Mesenchymal stem cell (in vitro differentiated cells and primary cell): ENCODE measurements at regions not wholly inside any gene's neighbourhood (a gene's known extent, or its start where the extent isn't known, plus 50 kb on each side); places are given as distances from the start of the nearest gene placed in this dataset.

ENCODE experiments used
- DNase-seq: peaks from one replicate; pipeline ENCODE4 v3.0.0-alpha.2; 2013
- H2AFZ ChIP-seq: one replicate; pipeline ENCODE4 v1.6.1; 2013; ENCODE audit warnings: low read depth, mild to moderate bottlenecking, control low read depth, inconsistent platforms, low read length, moderate library complexity
- H2AK5ac ChIP-seq: 2 replicates; pipeline ENCODE4 v1.6.1; 2013; ENCODE audit warnings: low read length, moderate library complexity, mild to moderate bottlenecking, inconsistent platforms; ENCODE audit not compliant: severe bottlenecking
- H2BK120ac ChIP-seq: one replicate; pipeline ENCODE4 v1.6.1; 2013; ENCODE audit warnings: low read depth, mild to moderate bottlenecking, inconsistent platforms, low read length, moderate library complexity
- H2BK12ac ChIP-seq, 2 experiments: one replicate each; pipeline ENCODE4 v1.6.1; 2013; ENCODE audit warnings: inconsistent platforms in 2 of 2, low read length in 2 of 2, mild to moderate bottlenecking in 2 of 2, moderate library complexity in 2 of 2, control low read depth in 1 of 2
- H2BK15ac ChIP-seq: one replicate; pipeline ENCODE4 v1.6.1; 2013; ENCODE audit warnings: mild to moderate bottlenecking, low read depth, inconsistent platforms; ENCODE audit not compliant: poor library complexity, severe bottlenecking
- H2BK5ac ChIP-seq: 2 replicates; pipeline ENCODE4 v1.6.1; 2013; ENCODE audit warnings: low read depth, mild to moderate bottlenecking, low read length, control low read depth, inconsistent platforms; ENCODE audit not compliant: poor library complexity, severe bottlenecking
- H3K14ac ChIP-seq, 2 experiments: one replicate each; pipeline ENCODE4 v1.6.1; 2013; ENCODE audit warnings: inconsistent platforms in 2 of 2, low read length in 2 of 2, control low read depth in 1 of 2, mild to moderate bottlenecking in 1 of 2, moderate library complexity in 1 of 2
- H3K18ac ChIP-seq, 2 experiments: one replicate each; pipeline ENCODE4 v1.6.1; 2013; ENCODE audit warnings: inconsistent platforms in 2 of 2, low read length in 2 of 2, control low read depth in 1 of 2, low read depth in 1 of 2, mild to moderate bottlenecking in 1 of 2
- H3K23ac ChIP-seq, 2 experiments: one replicate each; pipeline ENCODE4 v1.6.1; 2013; ENCODE audit warnings: inconsistent platforms in 2 of 2, low read length in 2 of 2, mild to moderate bottlenecking in 2 of 2, moderate library complexity in 2 of 2, control low read depth in 1 of 2
- H3K27ac ChIP-seq: 2 replicates; pipeline ENCODE4 v1.5.1; 2013; ENCODE audit warnings: mild to moderate bottlenecking, moderate library complexity, low read length, control low read depth, inconsistent platforms; ENCODE audit not compliant: poor library complexity, severe bottlenecking
- H3K27me3 ChIP-seq, 2 experiments: 2 replicates each; pipeline versions ENCODE4 v1.6.1 to v1.7.0; 2013; ENCODE audit warnings: low read length in 2 of 2, mild to moderate bottlenecking in 2 of 2, moderate library complexity in 2 of 2, control low read depth in 1 of 2, inconsistent platforms in 1 of 2; ENCODE audit not compliant: control insufficient read depth in 1 of 2, insufficient read depth in 1 of 2
- H3K36me3 ChIP-seq, 2 experiments: 2 replicates each; pipeline versions ENCODE4 v1.6.1 to v1.7.0; 2013; ENCODE audit warnings: low read length in 2 of 2, control low read depth in 1 of 2, inconsistent platforms in 1 of 2, low read depth in 1 of 2, mild to moderate bottlenecking in 1 of 2; ENCODE audit not compliant: insufficient read depth in 2 of 2, control insufficient read depth in 1 of 2
- H3K4ac ChIP-seq, 2 experiments: one replicate each; pipeline ENCODE4 v1.6.1; 2013; ENCODE audit warnings: inconsistent platforms in 2 of 2, low read length in 2 of 2, mild to moderate bottlenecking in 2 of 2, moderate library complexity in 2 of 2, control low read depth in 1 of 2, low read depth in 1 of 2
- H3K4me1 ChIP-seq: 2 replicates; pipeline ENCODE4 v1.6.1; 2013; ENCODE audit warnings: low read depth, low read length, control low read depth; ENCODE audit not compliant: control insufficient read depth, insufficient read depth
- H3K4me2 ChIP-seq: 2 replicates; pipeline ENCODE4 v1.6.1; 2013; ENCODE audit warnings: low read length, mild to moderate bottlenecking, inconsistent platforms; ENCODE audit not compliant: poor library complexity, severe bottlenecking
- H3K4me3 ChIP-seq, 2 experiments: 2 replicates each; pipeline versions ENCODE4 v1.5.1 to v1.7.0; 2013; ENCODE audit warnings: low read length in 2 of 2, mild to moderate bottlenecking in 2 of 2, control low read depth in 1 of 2, low read depth in 1 of 2; ENCODE audit not compliant: insufficient read depth in 1 of 2
- H3K79me1 ChIP-seq: replicated peaks from 2 replicates; pipeline ENCODE4 v1.6.1; 2013; ENCODE audit warnings: mild to moderate bottlenecking, control low read depth, low read length, inconsistent platforms; ENCODE audit not compliant: poor library complexity, severe bottlenecking
- H3K9ac ChIP-seq: 2 replicates; pipeline ENCODE4 v1.7.0; 2013; ENCODE audit warnings: mild to moderate bottlenecking, low read length, moderate library complexity
- H3K9me3 ChIP-seq: 2 replicates; pipeline ENCODE4 v1.7.0; 2013; ENCODE audit warnings: mild to moderate bottlenecking, low read length; ENCODE audit not compliant: control insufficient read depth
- H4K8ac ChIP-seq: one replicate; pipeline ENCODE4 v1.6.1; 2013; ENCODE audit warnings: inconsistent platforms, mild to moderate bottlenecking, low read length, moderate library complexity
- H4K91ac ChIP-seq: one replicate; pipeline ENCODE4 v1.6.1; 2013; ENCODE audit warnings: mild to moderate bottlenecking, low read length, inconsistent platforms
- WGBS: methylation state at CpG from one replicate; pipeline ENCODE4 v1.1.7; 2013; ENCODE audit warnings: mixed read lengths; 5-methylcytosine and 5-hydroxymethylcytosine counted together

- Histone ChIP-seq H3K23ac (no peak overlapping the region), H3K4me3 (no peak overlapping the region), H3K79me1 (no peaks in the 10 kb centered on the region), H3K4me2 (no peak overlapping the region), H3K4ac (no peak overlapping the region), H4K91ac (no peak overlapping the region), H2BK120ac (no peak overlapping the region), H3K9me3 (no peaks in the 10 kb centered on the region), H3K27me3 (no peaks in the 10 kb centered on the region), H2BK5ac (no peak overlapping the region), H2BK15ac (no peak overlapping the region), H2AK5ac (no peak overlapping the region), H3K36me3 (no peaks in the 10 kb centered on the region), H2BK12ac (no peak overlapping the region), H3K14ac (no peak overlapping the region), H3K27ac (no peak overlapping the region), H2AFZ (no peak overlapping the region), H3K9ac (no peak overlapping the region), H3K4me1 (no peaks in the 10 kb centered on the region), H3K18ac (no peak overlapping the region), H4K8ac (no peak overlapping the region)
- no peak for DNase-seq
- 80% methylated on average over 1 of the region's 1 CpG for WGBS
Observed at GRCh38 chr13:80755910-80756309, 415.0 kb upstream of the SPRY2 start.

GRCh38 chr13:80754441-80754840 lies 413.5 kb upstream of the SPRY2 start:
- Histone ChIP-seq H2AFZ (no peak overlapping the region), H4K8ac (peak overlapping the region; percentile 14), H3K27me3 (no peaks in the 10 kb centered on the region), H3K14ac (no peak overlapping the region), H3K9ac (no peak overlapping the region), H2BK5ac (no peak overlapping the region), H3K27ac (no peak overlapping the region), H2BK15ac (no peak overlapping the region), H2BK120ac (no peak overlapping the region), H3K36me3 (no peaks in the 10 kb centered on the region), H4K91ac (no peak overlapping the region), H3K23ac (no peak overlapping the region), H3K9me3 (no peaks in the 10 kb centered on the region), H3K4ac (peak overlapping the region in 1 of 2 experiments; percentile 60), H2AK5ac (no peak overlapping the region), H3K18ac (peak overlapping the region in 1 of 2 experiments; percentile 28), H3K4me1 (no peaks in the 10 kb centered on the region), H3K4me2 (no peak overlapping the region), H2BK12ac (peak overlapping the region in 1 of 2 experiments; percentile 57), H3K4me3 (no peak overlapping the region), H3K79me1 (no peaks in the 10 kb centered on the region)
- WGBS = 35% methylated on average over 1 of the region's 1 CpG
- DNase-seq = no peak

GRCh38 chr13:80753866-80754265 lies 412.9 kb upstream of the SPRY2 start:
- Histone ChIP-seq H3K9ac (no peak overlapping the region), H2BK120ac (no peak overlapping the region), H3K27ac (no peak overlapping the region), H4K91ac (no peak overlapping the region), H2BK15ac (no peak overlapping the region), H3K4me3 (no peak overlapping the region), H3K4ac (no peak overlapping the region), H3K23ac (no peak overlapping the region), H3K27me3 (no peaks in the 10 kb centered on the region), H3K9me3 (no peaks in the 10 kb centered on the region), H3K4me2 (no peak overlapping the region), H3K4me1 (no peaks in the 10 kb centered on the region), H2AFZ (no peak overlapping the region), H2AK5ac (no peak overlapping the region), H3K36me3 (no peaks in the 10 kb centered on the region), H3K14ac (no peak overlapping the region), H3K18ac (no peak overlapping the region), H2BK12ac (no peak overlapping the region), H4K8ac (no peak overlapping the region), H2BK5ac (no peak overlapping the region), H3K79me1 (no peaks in the 10 kb centered on the region)
- peak; percentile 32 for DNase-seq
- 51% methylated on average over 3 of the region's 3 CpGs for whole genome bisulfite sequencing

GRCh38 chr13:80751854-80752253 lies 410.9 kb upstream of the SPRY2 start:
- Histone ChIP-seq H4K8ac (no peak overlapping the region), H3K18ac (no peak overlapping the region), H3K23ac (no peak overlapping the region), H3K9me3 (no peaks in the 10 kb centered on the region), H3K27me3 (no peaks in the 10 kb centered on the region), H3K4me1 (no peaks in the 10 kb centered on the region), H2BK15ac (no peak overlapping the region), H2BK120ac (no peak overlapping the region), H2BK12ac (no peak overlapping the region), H3K9ac (no peak overlapping the region), H3K4me3 (no peak overlapping the region), H2AFZ (no peak overlapping the region), H3K79me1 (no peaks in the 10 kb centered on the region), H3K14ac (no peak overlapping the region), H2AK5ac (no peak overlapping the region), H3K4me2 (no peak overlapping the region), H3K36me3 (no peaks in the 10 kb centered on the region), H2BK5ac (no peak overlapping the region), H3K27ac (no peak overlapping the region), H3K4ac (no peak overlapping the region), H4K91ac (no peak overlapping the region)
- WGBS = 100% methylated on average over 1 of the region's 1 CpG
- DNase-seq = no peak
